HG03196 (cell line): ENCODE measurements at regions not wholly inside any gene's neighbourhood (a gene's known extent, or its start where the extent isn't known, plus 50 kb on each side); places are given as distances from the start of the nearest gene placed in this dataset.
"Not testable (repeated sequence)": the region's sequence is repeated elsewhere in the genome, so short reads cannot be mapped to it uniquely, and the experiment has no call there.

Experiments used
- ATAC-seq: cut with Tn5 transposase; IDR thresholded peaks from one replicate; pipeline ENCODE4 v1.9.1; 2021; ENCODE audit not compliant: unreplicated experiment

DNA sequence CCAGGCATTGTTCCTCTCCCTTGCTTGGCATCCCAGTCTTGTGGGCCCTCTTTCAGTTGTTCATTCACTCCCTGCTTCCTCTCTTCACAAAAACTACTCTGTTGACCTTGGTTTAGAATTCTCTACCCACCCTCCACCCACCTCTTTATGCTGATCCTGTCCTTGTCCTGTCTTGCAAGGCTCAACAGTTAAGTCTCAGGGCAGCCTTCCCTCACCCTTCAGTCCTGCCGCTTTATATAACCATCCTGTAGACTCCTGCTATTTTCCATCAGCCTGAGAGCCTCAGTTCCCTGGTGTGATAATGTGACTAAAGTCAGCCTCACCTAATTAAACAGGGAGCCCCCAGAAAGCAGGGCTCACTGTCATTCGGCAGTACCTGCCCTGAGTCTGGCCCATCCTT, 1763.0 kb downstream of the SPATA31A7 start:
- ATAC-seq = not testable (repeated sequence)
